ENCODE measurements at regions not wholly inside any gene's neighbourhood (a gene's known extent, or its start where the extent isn't known, plus 50 kb on each side); places are given as distances from the start of the nearest gene placed in this dataset.

GRCh38 chrX:113947548-113947947 is 636.3 kb upstream of the HTR2C start:
- TF ChIP-seq POLR2AphosphoS5 (IDR thresholded peaks at IDR 0.05) (no peak), CTCF (IDR thresholded peaks at IDR 0.05 in 8 of 11, conservative IDR thresholded peaks at IDR 0.05 in 3 of 11) (no peak)
